Tibial nerve (tissue), 4 donors: ENCODE measurements at regions not wholly inside any gene's neighbourhood (a gene's known extent, or its start where the extent isn't known, plus 50 kb on each side); places are given as distances from the start of the nearest gene placed in this dataset.

ENCODE experiments used
- DNase-seq, 2 donors: peaks; one replicate each; pipeline ENCODE4 v3.0.0-alpha.2; 2019; ENCODE audit warnings: low spot score in 2 of 2
- H3K27ac ChIP-seq, 4 donors: fragments of 200-600 bp; sonication (generic) in 3 of 4; one replicate each; pipeline ENCODE4 v1.5.1; 2017 to 2019; ENCODE audit warnings: mild to moderate bottlenecking in 1 of 4
- H3K27me3 ChIP-seq, 2 donors: fragments of 200-600 bp; sonication (generic) in 1 of 2; one replicate each; pipeline versions ENCODE4 v1.5.1 to v1.6.0; 2017 to 2019
- H3K36me3 ChIP-seq, 3 donors: fragments of 200-600 bp; sonication (generic); one replicate each; pipeline ENCODE4 v1.5.1; 2018 to 2019
- H3K4me1 ChIP-seq, 4 donors: fragments of 200-600 bp; sonication (generic) in 3 of 4; one replicate each; pipeline ENCODE4 v1.5.1; 2017 to 2019
- H3K4me3 ChIP-seq, 4 donors: fragments of 200-600 bp; sonication (generic) in 3 of 4; one replicate each; pipeline ENCODE4 v1.5.1; 2017 to 2019; ENCODE audit warnings: mild to moderate bottlenecking in 1 of 4, moderate library complexity in 1 of 4
- H3K9me3 ChIP-seq, 4 donors: fragments of 200-600 bp; sonication (generic) in 3 of 4; one replicate each; pipeline ENCODE4 v1.5.1; 2017 to 2019
- CTCF ChIP-seq, 5 experiments: fragments of 200-600 bp in 3 of 5; fragments of 450-650 bp in 2 of 5; sonication (generic) in 3 of 5; IDR thresholded peaks; one replicate each; pipeline ENCODE4 v1.5.1; 2016 to 2019; ENCODE audit warnings: antibody characterized with exemption in 5 of 5, mild to moderate bottlenecking in 3 of 5, moderate library complexity in 2 of 5
- EP300 ChIP-seq, 2 donors: sonication (generic); formaldehyde crosslinking; IDR thresholded peaks; one replicate each; pipeline ENCODE4 v1.6.1; 2017; ENCODE audit warnings: antibody characterized with exemption in 2 of 2, mild to moderate bottlenecking in 1 of 2
- POLR2A ChIP-seq, 2 donors: fragments of 450-650 bp; IDR thresholded peaks; one replicate each; pipeline ENCODE4 v1.6.1; 2017; ENCODE audit warnings: antibody characterized with exemption in 2 of 2, mild to moderate bottlenecking in 2 of 2, moderate library complexity in 2 of 2
- WGBS, 2 donors: methylation state at CpG; one replicate each; pipeline ENCODE4 v1.1.5; 2018; 5-methylcytosine and 5-hydroxymethylcytosine counted together

- no peak overlapping the region for H3K27ac ChIP-seq
- WGBS, 2 donors = 83 to 89% methylated on average over 6 of the region's 6 CpGs
- peaks cover 0 to 37% of the 10 kb centered on the region in 2 donors for H3K27me3 ChIP-seq
- H3K36me3 ChIP-seq = no peaks in the 10 kb centered on the region
- H3K4me3 ChIP-seq = no peak overlapping the region
- H3K4me1 ChIP-seq = peaks cover 0 to 11% (median 0%) of the 10 kb centered on the region in 4 donors
- DNase-seq = no peak
- TF ChIP-seq POLR2A (IDR thresholded peaks at IDR 0.05) (no peak), EP300 (IDR thresholded peaks at IDR 0.05) (no peak), CTCF (IDR thresholded peaks at IDR 0.05) (no peak)
- no peaks in the 10 kb centered on the region for H3K9me3 ChIP-seq
Measured at GRCh38 chr10:123578721-123579120, 87.4 kb upstream of the GPR26 start.

GRCh38 chr10:123579675-123580074, 86.5 kb upstream of the GPR26 start:
- Histone ChIP-seq H3K27me3 (peaks cover 0 to 32% of the 10 kb centered on the region in 2 donors), H3K36me3 (no peaks in the 10 kb centered on the region), H3K27ac (no peak overlapping the region), H3K9me3 (no peaks in the 10 kb centered on the region), H3K4me3 (no peak overlapping the region), H3K4me1 (peaks cover 0 to 18% (median 0%) of the 10 kb centered on the region in 4 donors)
- WGBS, 2 donors = 48 to 66% methylated on average over 5 of the region's 5 CpGs
- TF ChIP-seq CTCF (IDR thresholded peaks at IDR 0.05) = no peak
- no peak for TF ChIP-seq EP300 (IDR thresholded peaks at IDR 0.05)
- TF ChIP-seq POLR2A (IDR thresholded peaks at IDR 0.05) = no peak
- no peak for DNase-seq

- TF ChIP-seq EP300 (IDR thresholded peaks at IDR 0.05) (no peak), POLR2A (IDR thresholded peaks at IDR 0.05) (no peak), CTCF (IDR thresholded peaks at IDR 0.05) (no peak)
- Histone ChIP-seq H3K4me3 (no peak overlapping the region), H3K4me1 (peaks cover 0 to 18% (median 0%) of the 10 kb centered on the region in 4 donors), H3K9me3 (no peaks in the 10 kb centered on the region), H3K36me3 (no peaks in the 10 kb centered on the region), H3K27me3 (peaks cover 0 to 32% of the 10 kb centered on the region in 2 donors), H3K27ac (no peak overlapping the region)
- DNase-seq = no peak
- 54 to 55% methylated on average over 4 of the region's 4 CpGs for WGBS, 2 donors
Measured at GRCh38 chr10:123580426-123580825, 85.7 kb upstream of the GPR26 start.

GRCh38 chr10:123581656-123582055, 84.5 kb upstream of the GPR26 start:
- no peaks in the 10 kb centered on the region for H3K36me3 ChIP-seq
- H3K4me1 ChIP-seq = peaks cover 0 to 18% (median 0%) of the 10 kb centered on the region in 4 donors
- H3K9me3 ChIP-seq = no peaks in the 10 kb centered on the region
- H3K27me3 ChIP-seq = peaks cover 0 to 32% of the 10 kb centered on the region in 2 donors
- TF ChIP-seq CTCF (IDR thresholded peaks at IDR 0.05) (no peak), EP300 (IDR thresholded peaks at IDR 0.05) (no peak), POLR2A (IDR thresholded peaks at IDR 0.05) (no peak)
- H3K4me3 ChIP-seq = no peak overlapping the region
- WGBS, 2 donors = 65 to 67% methylated on average over 9 of the region's 9 CpGs
- DNase-seq = no peak
- H3K27ac ChIP-seq = no peak overlapping the region

- peak; percentile 62 to 84 for DNase-seq
- H3K27ac ChIP-seq = no peak overlapping the region
- no peak overlapping the region for H3K4me3 ChIP-seq
- TF ChIP-seq CTCF (IDR thresholded peaks at IDR 0.05) (peak; percentile 76 to 86 (median 77)), EP300 (IDR thresholded peaks at IDR 0.05) (no peak)
- H3K27me3 ChIP-seq = peaks cover 0 to 32% of the 10 kb centered on the region in 2 donors
- WGBS, 2 donors = 26 to 27% methylated on average over 6 of the region's 6 CpGs
- no peaks in the 10 kb centered on the region for H3K9me3 ChIP-seq
- no peaks in the 10 kb centered on the region for H3K36me3 ChIP-seq
- H3K4me1 ChIP-seq = peaks cover 0 to 18% (median 0%) of the 10 kb centered on the region in 4 donors
Measured at GRCh38 chr10:123582084-123582989, 83.8 kb upstream of the GPR26 start.
